ENCODE measurements at regions not wholly inside any gene's neighbourhood (a gene's known extent, or its start where the extent isn't known, plus 50 kb on each side); places are given as distances from the start of the nearest gene placed in this dataset.

DNA sequence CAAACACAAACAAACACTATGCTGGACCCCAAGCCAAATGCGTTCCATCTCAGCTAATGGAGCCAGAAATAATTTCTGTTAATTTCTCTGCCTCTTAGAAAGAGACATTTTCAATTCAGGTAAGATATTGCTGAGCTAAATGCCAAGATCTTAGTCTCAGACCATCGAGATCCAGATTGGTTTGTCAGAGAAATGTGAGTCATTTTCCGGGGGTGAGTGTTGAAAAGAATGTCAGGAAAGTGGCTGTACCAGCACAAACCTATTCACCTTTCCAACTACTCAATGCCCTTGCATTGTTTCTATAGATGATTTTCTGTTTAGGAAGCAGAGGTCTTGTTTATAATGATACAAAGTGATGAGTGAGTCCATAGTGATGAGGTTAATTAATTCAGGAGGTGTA lies 266.8 kb upstream of the TSHZ3 start:
- Histone ChIP-seq H3K4me3 (no peak overlapping the region), H3K36me3 (ENCODE audit: control insufficient read depth in 4 of 4, insufficient read depth in 4 of 4, low read length in 4 of 4) (no peaks in the 10 kb centered on the region), H3K4me1 (ENCODE audit: control insufficient read depth in 5 of 5, insufficient read depth in 5 of 5, low read length in 5 of 5) (peaks cover 0 to 16% (median 0%) of the 10 kb centered on the region in 5 donors), H3K27me3 (ENCODE audit: control insufficient read depth in 3 of 3, insufficient read depth in 3 of 3, low read length in 2 of 3) (no peaks in the 10 kb centered on the region), H3K27ac (ENCODE audit: low read depth in 1 of 2, low read length in 1 of 2) (no peak overlapping the region), H3K9me3 (ENCODE audit: control insufficient read depth in 4 of 4, insufficient read depth in 3 of 4, low read length in 3 of 4) (peaks cover 0 to 3% (median 0%) of the 10 kb centered on the region in 4 donors), H3K9ac (ENCODE audit: insufficient read depth in 1 of 2, low read length in 2 of 2) (no peak overlapping the region)
- DNase-seq (no peak), ATAC-seq (ENCODE audit: insufficient read depth, low FRiP score) (no peak)
- TF ChIP-seq, protein P1, sequence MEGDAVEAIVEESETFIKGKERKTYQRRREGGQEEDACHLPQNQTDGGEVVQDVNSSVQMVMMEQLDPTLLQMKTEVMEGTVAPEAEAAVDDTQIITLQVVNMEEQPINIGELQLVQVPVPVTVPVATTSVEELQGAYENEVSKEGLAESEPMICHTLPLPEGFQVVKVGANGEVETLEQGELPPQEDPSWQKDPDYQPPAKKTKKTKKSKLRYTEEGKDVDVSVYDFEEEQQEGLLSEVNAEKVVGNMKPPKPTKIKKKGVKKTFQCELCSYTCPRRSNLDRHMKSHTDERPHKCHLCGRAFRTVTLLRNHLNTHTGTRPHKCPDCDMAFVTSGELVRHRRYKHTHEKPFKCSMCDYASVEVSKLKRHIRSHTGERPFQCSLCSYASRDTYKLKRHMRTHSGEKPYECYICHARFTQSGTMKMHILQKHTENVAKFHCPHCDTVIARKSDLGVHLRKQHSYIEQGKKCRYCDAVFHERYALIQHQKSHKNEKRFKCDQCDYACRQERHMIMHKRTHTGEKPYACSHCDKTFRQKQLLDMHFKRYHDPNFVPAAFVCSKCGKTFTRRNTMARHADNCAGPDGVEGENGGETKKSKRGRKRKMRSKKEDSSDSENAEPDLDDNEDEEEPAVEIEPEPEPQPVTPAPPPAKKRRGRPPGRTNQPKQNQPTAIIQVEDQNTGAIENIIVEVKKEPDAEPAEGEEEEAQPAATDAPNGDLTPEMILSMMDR (IDR thresholded peaks at IDR 0.05; ENCODE audit: control extremely low read depth, extremely low read depth), result no peak
- WGBS, 2 donors, result 78 to 79% methylated on average over 3 of the region's 3 CpGs

DNA sequence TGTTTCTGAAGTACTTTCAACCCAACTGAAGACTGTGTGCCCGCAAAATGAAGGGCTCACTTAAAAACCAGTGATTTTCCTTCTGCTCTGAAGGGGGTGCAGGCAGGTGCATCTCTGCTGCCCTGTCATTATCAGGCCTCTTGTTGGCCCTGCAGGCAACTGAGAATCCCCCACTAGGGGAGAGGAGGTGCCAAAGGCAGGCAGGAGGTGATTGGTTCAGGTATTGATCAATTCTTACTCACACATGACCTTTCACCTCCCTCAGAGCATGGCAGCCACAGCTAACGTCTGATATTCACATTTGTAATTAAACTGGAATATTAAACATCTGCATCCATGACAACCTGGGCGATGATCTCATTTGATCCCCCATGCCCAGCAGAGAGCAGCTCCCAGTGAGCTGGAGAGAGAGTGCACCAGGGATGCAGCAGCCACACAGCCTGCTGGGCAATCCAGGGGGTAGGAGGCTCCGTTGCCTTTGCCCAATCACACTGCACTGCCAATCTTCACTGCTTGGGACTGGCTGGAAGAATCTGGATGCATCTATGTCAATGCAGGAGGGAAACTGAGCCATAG lies 267.9 kb upstream of the TSHZ3 start:
- Histone ChIP-seq H3K27me3 (ENCODE audit: control insufficient read depth in 3 of 3, insufficient read depth in 3 of 3, low read length in 2 of 3) (no peaks in the 10 kb centered on the region), H3K4me3 (no peak overlapping the region), H3K36me3 (ENCODE audit: control insufficient read depth in 4 of 4, insufficient read depth in 4 of 4, low read length in 4 of 4) (no peaks in the 10 kb centered on the region), H3K9me3 (ENCODE audit: control insufficient read depth in 4 of 4, insufficient read depth in 3 of 4, low read length in 3 of 4) (peaks cover 0 to 3% (median 0%) of the 10 kb centered on the region in 4 donors), H3K9ac (ENCODE audit: insufficient read depth in 1 of 2, low read length in 2 of 2) (no peak overlapping the region), H3K27ac (ENCODE audit: low read depth in 1 of 2, low read length in 1 of 2) (no peak overlapping the region), H3K4me1 (ENCODE audit: control insufficient read depth in 5 of 5, insufficient read depth in 5 of 5, low read length in 5 of 5) (peaks cover 0 to 6% (median 0%) of the 10 kb centered on the region in 5 donors)
- 78 to 80% methylated on average over 4 of the region's 4 CpGs for WGBS, 2 donors
- TF ChIP-seq, protein P1 (IDR thresholded peaks at IDR 0.05; ENCODE audit: control extremely low read depth, extremely low read depth), result no peak
- ATAC-seq (ENCODE audit: insufficient read depth, low FRiP score) (no peak), DNase-seq (no peak)

DNA sequence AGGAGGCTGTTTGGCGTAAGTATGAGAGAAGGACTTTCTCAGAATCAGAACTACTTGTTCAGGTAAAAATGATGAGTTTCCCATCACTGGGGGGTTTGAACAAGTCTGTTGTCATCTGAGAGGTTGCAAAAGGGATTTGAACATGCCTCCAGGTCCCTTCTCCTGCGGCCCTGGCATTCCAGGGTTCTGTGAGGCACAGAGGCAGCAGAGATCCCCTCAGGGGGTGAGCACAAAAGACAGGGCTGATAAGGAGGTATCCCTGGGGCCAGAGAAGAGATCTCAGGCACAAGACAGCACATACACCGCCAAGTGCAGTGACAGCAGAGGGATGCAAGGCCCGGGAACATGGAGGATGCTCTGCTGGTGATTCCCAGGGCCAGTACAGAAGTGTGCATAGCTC lies 275.8 kb upstream of the TSHZ3 start:
- 71 to 82% methylated on average over 4 of the region's 4 CpGs for WGBS, 2 donors
- no peak overlapping the region for H3K4me3 ChIP-seq
- no peak for ATAC-seq (ENCODE audit: insufficient read depth, low FRiP score)

More for the DNA sequence above, 275.8 kb upstream of the TSHZ3 start:
- TF ChIP-seq, protein P1 (IDR thresholded peaks at IDR 0.05; ENCODE audit: control extremely low read depth, extremely low read depth), result no peak
- Histone ChIP-seq H3K27me3 (ENCODE audit: control insufficient read depth in 3 of 3, insufficient read depth in 3 of 3, low read length in 2 of 3) (peaks cover 0 to 4% (median 0%) of the 10 kb centered on the region in 3 donors), H3K4me1 (ENCODE audit: control insufficient read depth in 5 of 5, insufficient read depth in 5 of 5, low read length in 5 of 5) (peaks cover 0 to 5% (median 0%) of the 10 kb centered on the region in 5 donors), H3K9ac (ENCODE audit: insufficient read depth in 1 of 2, low read length in 2 of 2) (no peak overlapping the region), H3K27ac (ENCODE audit: low read depth in 1 of 2, low read length in 1 of 2) (no peak overlapping the region), H3K9me3 (ENCODE audit: control insufficient read depth in 4 of 4, insufficient read depth in 3 of 4, low read length in 3 of 4) (peaks cover 0 to 5% (median 0%) of the 10 kb centered on the region in 4 donors), H3K36me3 (ENCODE audit: control insufficient read depth in 4 of 4, insufficient read depth in 4 of 4, low read length in 4 of 4) (no peaks in the 10 kb centered on the region)
- no peak for DNase-seq

Measured in lung (tissue), 11 donors.